IPS-18a (cell line): ENCODE measurements at regions not wholly inside any gene's neighbourhood (a gene's known extent, or its start where the extent isn't known, plus 50 kb on each side); places are given as distances from the start of the nearest gene placed in this dataset.

ENCODE experiments used
- H3K27ac ChIP-seq: one replicate; pipeline ENCODE4 v1.5.1; 2013; ENCODE audit warnings: low read length
- H3K27me3 ChIP-seq: one replicate; pipeline ENCODE4 v1.6.1; 2013; ENCODE audit warnings: mild to moderate bottlenecking, low read length; ENCODE audit not compliant: control insufficient read depth, insufficient read depth
- H3K36me3 ChIP-seq: one replicate; pipeline ENCODE4 v1.6.1; 2013; ENCODE audit warnings: low read depth, low read length; ENCODE audit not compliant: control insufficient read depth
- H3K4me1 ChIP-seq: one replicate; pipeline ENCODE4 v1.6.1; 2013; ENCODE audit warnings: low read depth, low read length; ENCODE audit not compliant: control insufficient read depth
- H3K4me3 ChIP-seq: one replicate; pipeline ENCODE4 v1.5.1; 2013; ENCODE audit warnings: low read length
- H3K9ac ChIP-seq: one replicate; pipeline ENCODE4 v1.6.1; 2013; ENCODE audit warnings: mild to moderate bottlenecking, low read length, moderate library complexity
- H3K9me3 ChIP-seq: one replicate; pipeline ENCODE4 v1.6.1; 2013; ENCODE audit warnings: low read depth, low read length; ENCODE audit not compliant: control insufficient read depth

DNA sequence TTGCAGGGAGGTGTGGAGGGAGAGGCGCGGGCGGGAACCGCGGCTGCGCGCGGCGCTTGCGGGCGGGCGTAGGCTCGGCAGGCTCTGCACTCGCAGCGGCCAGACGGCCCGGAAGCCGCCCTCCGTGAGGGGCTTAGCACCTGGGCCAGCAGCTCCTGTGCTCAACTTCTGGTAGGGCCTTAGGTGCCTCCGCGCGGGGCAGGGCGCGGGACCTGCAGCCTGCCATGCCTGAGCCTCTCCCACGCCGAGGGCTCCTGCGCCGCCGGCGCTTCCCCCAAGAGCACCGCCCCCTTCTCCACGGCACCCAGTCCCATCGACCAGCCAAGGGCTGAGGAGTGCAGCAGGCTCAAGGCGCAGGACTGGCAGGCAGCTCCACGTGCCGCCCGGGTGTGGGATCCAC is 940.8 kb upstream of the PCDH9 start:
- Histone ChIP-seq H3K27me3 (no peaks in the 10 kb centered on the region), H3K4me1 (no peaks in the 10 kb centered on the region), H3K9me3 (no peaks in the 10 kb centered on the region), H3K36me3 (no peaks in the 10 kb centered on the region), H3K4me3 (no peak overlapping the region), H3K27ac (no peak overlapping the region), H3K9ac (no peak overlapping the region)

DNA sequence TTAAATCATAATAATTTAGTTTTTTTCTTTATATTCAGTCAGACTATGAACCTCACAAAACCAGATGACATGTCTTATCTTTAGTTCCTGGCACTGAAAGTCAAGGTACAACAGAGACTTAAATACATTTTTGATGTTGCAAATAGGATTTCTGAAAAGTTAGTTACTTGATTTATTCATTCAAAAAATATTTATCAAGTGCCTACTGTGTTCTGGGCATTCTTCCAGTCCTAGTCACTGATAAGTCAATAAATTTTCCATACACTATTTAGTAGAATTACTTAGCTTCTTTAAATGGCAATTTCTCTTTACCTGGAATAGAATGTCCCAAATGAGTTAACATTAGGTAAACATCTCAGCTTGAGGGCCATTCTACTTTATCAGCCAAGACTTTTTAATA is 938.3 kb upstream of the PCDH9 start:
- no peaks in the 10 kb centered on the region for H3K9me3 ChIP-seq
- H3K36me3 ChIP-seq: no peaks in the 10 kb centered on the region
- H3K27me3 ChIP-seq: no peaks in the 10 kb centered on the region
- no peaks in the 10 kb centered on the region for H3K4me1 ChIP-seq
- no peak overlapping the region for H3K27ac ChIP-seq
- no peak overlapping the region for H3K4me3 ChIP-seq
- H3K9ac ChIP-seq: no peak overlapping the region

DNA sequence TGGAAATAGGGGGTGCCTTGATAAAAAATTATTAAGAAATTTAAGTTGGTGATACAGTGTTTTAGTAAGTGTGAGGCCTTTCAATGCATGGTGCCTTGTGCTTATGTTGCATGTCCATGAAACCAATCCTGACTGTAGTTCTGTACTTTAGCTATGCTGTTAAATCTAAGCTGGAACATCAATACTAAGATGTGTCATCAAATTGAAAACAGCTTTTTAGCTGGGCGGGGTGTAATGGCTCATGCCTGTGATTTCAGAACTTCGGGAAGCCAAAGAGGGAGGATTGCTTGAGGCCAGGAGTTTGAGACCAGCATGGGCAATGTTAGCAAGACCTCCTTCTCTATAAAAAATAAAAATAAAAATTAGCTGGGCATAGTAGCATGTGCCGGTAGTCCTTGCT is 930.3 kb upstream of the PCDH9 start:
- H3K4me1 ChIP-seq: no peaks in the 10 kb centered on the region

GRCh38 chr13:68152414-68152813 is 922.3 kb upstream of the PCDH9 start:
- H3K4me3 ChIP-seq: no peak overlapping the region
- H3K4me1 ChIP-seq: no peaks in the 10 kb centered on the region
- H3K36me3 ChIP-seq: no peaks in the 10 kb centered on the region
- no peaks in the 10 kb centered on the region for H3K9me3 ChIP-seq
- H3K27me3 ChIP-seq: no peaks in the 10 kb centered on the region
- H3K27ac ChIP-seq: no peak overlapping the region
- H3K9ac ChIP-seq: no peak overlapping the region

More for the DNA sequence above, 930.3 kb upstream of the PCDH9 start:
- Histone ChIP-seq H3K27ac (no peak overlapping the region), H3K36me3 (no peaks in the 10 kb centered on the region), H3K9ac (no peak overlapping the region), H3K4me3 (no peak overlapping the region), H3K9me3 (no peaks in the 10 kb centered on the region), H3K27me3 (no peaks in the 10 kb centered on the region)

- Histone ChIP-seq H3K36me3 (no peaks in the 10 kb centered on the region), H3K4me1 (no peaks in the 10 kb centered on the region), H3K4me3 (no peak overlapping the region), H3K9me3 (no peaks in the 10 kb centered on the region), H3K27me3 (no peaks in the 10 kb centered on the region), H3K9ac (no peak overlapping the region), H3K27ac (no peak overlapping the region)
Observed at GRCh38 chr13:68145852-68146251, 915.7 kb upstream of the PCDH9 start.

- Histone ChIP-seq H3K27ac (no peak overlapping the region), H3K36me3 (no peaks in the 10 kb centered on the region), H3K9me3 (no peaks in the 10 kb centered on the region), H3K27me3 (no peaks in the 10 kb centered on the region), H3K9ac (no peak overlapping the region), H3K4me3 (no peak overlapping the region), H3K4me1 (no peaks in the 10 kb centered on the region)
Observed at GRCh38 chr13:68128297-68128915, 898.3 kb upstream of the PCDH9 start.

- H3K9me3 ChIP-seq: no peaks in the 10 kb centered on the region
- no peaks in the 10 kb centered on the region for H3K36me3 ChIP-seq
- H3K4me1 ChIP-seq: no peaks in the 10 kb centered on the region
- H3K27ac ChIP-seq: no peak overlapping the region
- H3K9ac ChIP-seq: no peak overlapping the region
- H3K4me3 ChIP-seq: no peak overlapping the region
- no peaks in the 10 kb centered on the region for H3K27me3 ChIP-seq
Observed at GRCh38 chr13:68125087-68125480, 894.9 kb upstream of the PCDH9 start.

DNA sequence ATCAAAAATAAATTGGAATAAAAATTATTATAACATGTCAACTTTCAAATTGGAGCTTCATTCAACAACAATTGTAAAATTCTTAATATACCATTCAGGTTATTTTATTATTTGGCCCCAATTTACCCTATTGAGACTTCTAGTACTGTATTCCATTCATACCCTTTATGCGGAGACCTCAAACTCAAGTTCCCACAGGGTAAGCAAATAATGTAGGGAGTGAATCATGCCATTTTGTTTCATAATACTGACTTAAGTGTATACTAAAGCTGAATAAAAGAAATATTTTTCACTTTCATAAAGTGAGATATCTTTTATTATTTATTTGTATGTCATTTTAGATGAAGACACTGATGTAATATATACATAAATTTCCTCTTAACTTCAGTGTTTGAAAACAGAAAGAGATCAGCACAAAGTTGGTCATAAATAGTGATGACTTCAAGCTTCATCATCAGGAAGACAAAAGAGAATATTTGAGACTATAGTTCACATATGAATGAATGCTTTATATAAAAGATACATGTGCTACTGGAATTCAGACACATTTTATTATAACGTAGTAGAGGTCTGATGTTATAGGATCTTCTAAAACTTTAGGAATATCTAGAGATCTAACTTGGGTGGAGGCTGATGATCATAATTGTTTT is 894.4 kb upstream of the PCDH9 start:
- no peak overlapping the region for H3K9ac ChIP-seq
- H3K27ac ChIP-seq: no peak overlapping the region
- no peaks in the 10 kb centered on the region for H3K36me3 ChIP-seq
- H3K9me3 ChIP-seq: no peaks in the 10 kb centered on the region
- no peaks in the 10 kb centered on the region for H3K27me3 ChIP-seq
- H3K4me3 ChIP-seq: no peak overlapping the region
- H3K4me1 ChIP-seq: no peaks in the 10 kb centered on the region

DNA sequence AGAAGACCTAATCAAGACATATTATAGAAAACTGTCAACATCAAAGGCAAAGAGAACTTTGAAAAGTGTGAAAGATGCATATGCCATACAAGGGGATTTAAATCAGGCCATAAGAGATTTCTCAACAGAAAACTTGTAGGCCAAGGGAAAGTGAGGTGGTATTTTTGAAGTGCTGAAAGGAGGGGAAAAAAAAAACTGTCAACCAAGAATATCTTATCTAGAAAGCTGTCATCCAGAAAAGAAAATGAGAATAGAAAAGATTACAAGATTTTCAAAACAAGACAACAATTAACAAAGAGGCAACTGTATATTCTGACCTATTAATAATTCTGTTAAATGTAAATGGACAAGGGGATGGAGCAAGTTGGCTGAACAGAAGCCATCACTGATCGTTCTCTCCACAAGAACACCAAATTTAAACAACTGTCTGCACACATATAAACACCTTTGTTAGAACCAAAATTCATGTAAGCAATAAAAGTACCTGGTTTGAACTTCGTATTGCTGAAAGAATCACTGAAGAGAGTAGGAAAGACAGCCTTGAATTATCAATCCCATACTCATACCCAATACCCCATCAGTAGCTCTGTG is 880.1 kb upstream of the PCDH9 start:
- H3K36me3 ChIP-seq: no peaks in the 10 kb centered on the region
- no peak overlapping the region for H3K4me3 ChIP-seq
- peaks cover 14% of the 10 kb centered on the region for H3K9me3 ChIP-seq
- no peaks in the 10 kb centered on the region for H3K27me3 ChIP-seq
- H3K27ac ChIP-seq: no peak overlapping the region
- H3K4me1 ChIP-seq: no peaks in the 10 kb centered on the region
- no peak overlapping the region for H3K9ac ChIP-seq

DNA sequence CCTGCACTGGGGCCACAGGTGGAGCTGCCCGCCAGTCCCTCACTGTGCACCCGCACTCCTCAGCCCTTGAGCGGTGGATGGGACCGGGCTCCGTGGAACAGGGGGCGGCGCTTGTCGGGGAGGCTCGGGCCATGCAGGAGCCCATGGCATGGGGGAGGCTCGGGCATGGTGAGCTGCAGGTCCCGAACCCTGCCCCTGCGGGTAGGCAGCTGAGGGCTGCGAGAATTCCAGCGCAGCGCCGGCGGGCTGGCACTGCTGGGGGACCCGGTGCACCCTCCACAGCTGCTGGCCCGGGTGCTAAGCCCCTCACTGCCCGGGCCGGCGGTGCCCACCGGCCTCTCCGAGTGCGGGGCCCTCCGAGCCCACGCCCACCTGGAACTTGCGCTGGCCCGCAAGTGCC is 877.5 kb upstream of the PCDH9 start:
- H3K9ac ChIP-seq: no peak overlapping the region
- H3K4me3 ChIP-seq: no peak overlapping the region
- no peaks in the 10 kb centered on the region for H3K36me3 ChIP-seq
- H3K27me3 ChIP-seq: no peaks in the 10 kb centered on the region
- no peak overlapping the region for H3K27ac ChIP-seq
- peaks cover 14% of the 10 kb centered on the region for H3K9me3 ChIP-seq
- H3K4me1 ChIP-seq: no peaks in the 10 kb centered on the region

DNA sequence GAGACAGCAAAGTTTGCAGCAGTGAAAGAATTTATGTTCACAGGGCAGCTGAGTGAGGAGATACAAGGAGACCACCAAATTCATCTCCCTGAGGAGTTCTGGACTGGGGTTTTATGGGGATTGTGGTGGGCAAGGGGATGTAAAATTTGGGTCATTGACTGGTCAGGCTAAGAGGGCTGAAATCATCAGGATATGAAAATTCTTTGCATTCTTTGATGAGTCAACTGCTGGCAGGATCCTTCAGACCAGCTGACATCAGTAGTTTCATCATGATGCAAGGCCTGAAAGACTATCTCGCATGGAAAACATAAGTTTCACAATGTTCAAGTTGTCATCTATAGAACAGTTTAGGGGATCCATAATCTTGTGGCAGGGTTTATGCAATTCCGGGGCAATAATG is 869.5 kb upstream of the PCDH9 start:
- no peak overlapping the region for H3K9ac ChIP-seq
- no peaks in the 10 kb centered on the region for H3K9me3 ChIP-seq
- no peak overlapping the region for H3K4me3 ChIP-seq
- no peaks in the 10 kb centered on the region for H3K4me1 ChIP-seq
- no peak overlapping the region for H3K27ac ChIP-seq
- no peaks in the 10 kb centered on the region for H3K27me3 ChIP-seq
- no peaks in the 10 kb centered on the region for H3K36me3 ChIP-seq

GRCh38 chr13:68081061-68081460 is 850.9 kb upstream of the PCDH9 start:
- H3K9me3 ChIP-seq: no peaks in the 10 kb centered on the region
- no peaks in the 10 kb centered on the region for H3K27me3 ChIP-seq
- H3K27ac ChIP-seq: no peak overlapping the region
- H3K9ac ChIP-seq: no peak overlapping the region
- no peaks in the 10 kb centered on the region for H3K4me1 ChIP-seq
- H3K4me3 ChIP-seq: no peak overlapping the region
- H3K36me3 ChIP-seq: no peaks in the 10 kb centered on the region
